IPS-15b (cell line): ENCODE measurements at regions not wholly inside any gene's neighbourhood (a gene's known extent, or its start where the extent isn't known, plus 50 kb on each side); places are given as distances from the start of the nearest gene placed in this dataset.

Experiments
- H3K27me3 ChIP-seq: one replicate; pipeline ENCODE4 v1.6.1; 2013; ENCODE audit warnings: low read length; ENCODE audit not compliant: control insufficient read depth, insufficient read depth
- H3K36me3 ChIP-seq: one replicate; pipeline ENCODE4 v1.6.1; 2013; ENCODE audit warnings: low read length; ENCODE audit not compliant: control insufficient read depth, insufficient read depth
- H3K4me1 ChIP-seq: one replicate; pipeline ENCODE4 v1.6.1; 2013; ENCODE audit warnings: mild to moderate bottlenecking, low read length; ENCODE audit not compliant: control insufficient read depth, insufficient read depth
- H3K4me3 ChIP-seq: one replicate; pipeline ENCODE4 v1.5.1; 2013; ENCODE audit warnings: low read depth, low read length
- H3K9ac ChIP-seq: one replicate; pipeline ENCODE4 v1.6.1; 2013; ENCODE audit warnings: low read depth, mild to moderate bottlenecking, low read length
- H3K9me3 ChIP-seq: one replicate; pipeline ENCODE4 v1.6.1; 2013; ENCODE audit warnings: mild to moderate bottlenecking, low read length; ENCODE audit not compliant: control insufficient read depth, insufficient read depth

DNA sequence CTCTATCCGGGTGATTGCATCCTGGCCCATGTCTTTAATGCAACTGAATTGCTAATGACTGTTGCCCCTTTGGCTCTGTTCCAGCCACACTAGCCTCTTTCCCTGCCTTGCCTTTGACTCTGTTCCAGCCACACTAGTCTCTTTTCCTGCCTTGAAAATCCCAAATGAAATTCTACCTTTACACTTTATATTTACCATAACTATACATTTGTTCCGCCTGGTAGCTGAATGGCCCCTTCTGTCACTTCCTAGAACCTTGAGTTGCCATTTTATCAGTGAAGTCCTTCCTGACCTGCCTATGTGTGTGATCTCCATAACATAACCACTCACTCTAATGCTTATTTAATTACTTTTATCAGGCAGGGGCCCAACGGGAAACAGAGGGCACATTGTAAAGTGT lies 1120.4 kb upstream of the WWC1 start:
- Histone ChIP-seq H3K9me3 (no peaks in the 10 kb centered on the region), H3K27me3 (no peaks in the 10 kb centered on the region), H3K4me1 (peaks cover 4% of the 10 kb centered on the region), H3K36me3 (no peaks in the 10 kb centered on the region), H3K9ac (no peak overlapping the region), H3K4me3 (no peak overlapping the region)

DNA sequence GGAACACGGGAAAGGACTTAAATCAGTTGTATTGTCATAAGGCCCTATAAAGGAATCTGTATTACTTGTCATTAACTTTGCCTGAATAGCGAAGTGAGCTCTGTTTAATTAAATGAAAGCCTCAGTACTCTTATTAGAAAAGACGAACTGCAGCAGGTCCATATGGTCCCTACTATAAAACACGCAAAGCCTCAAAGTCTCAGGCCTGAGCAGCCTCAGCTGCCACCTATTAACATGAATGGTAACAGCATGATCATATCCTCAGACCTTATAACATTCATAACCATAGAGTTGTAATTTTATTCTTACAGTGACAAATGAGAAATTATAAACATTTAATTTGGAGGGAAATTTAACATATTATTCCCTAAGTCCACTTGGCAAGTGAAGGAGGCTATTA lies 1113.7 kb upstream of the WWC1 start:
- Histone ChIP-seq H3K4me3 (no peak overlapping the region), H3K36me3 (no peaks in the 10 kb centered on the region), H3K9ac (no peak overlapping the region), H3K4me1 (peaks cover 4% of the 10 kb centered on the region), H3K9me3 (no peaks in the 10 kb centered on the region), H3K27me3 (no peaks in the 10 kb centered on the region)

DNA sequence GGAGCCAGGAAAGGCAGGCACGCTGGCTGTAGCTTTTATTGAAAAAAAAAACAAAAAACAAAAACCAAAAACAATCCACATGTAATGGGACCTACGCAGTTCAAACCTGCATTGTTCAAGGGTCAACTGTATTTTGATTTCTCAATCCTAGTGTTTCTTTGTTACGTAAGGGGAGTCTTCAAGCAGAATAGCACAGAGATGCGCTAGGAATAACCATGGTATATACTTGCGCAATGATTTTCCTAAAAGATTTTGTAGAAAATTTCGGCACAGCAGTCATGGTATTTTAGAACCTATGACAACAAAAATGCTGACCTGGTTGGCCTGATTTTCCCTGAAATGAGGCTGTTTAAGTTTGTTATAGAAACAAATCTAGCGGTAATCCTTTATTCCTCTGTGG lies 1110.5 kb upstream of the WWC1 start:
- H3K27me3 ChIP-seq = no peaks in the 10 kb centered on the region
- no peaks in the 10 kb centered on the region for H3K9me3 ChIP-seq
- H3K4me3 ChIP-seq = no peak overlapping the region
- H3K9ac ChIP-seq = no peak overlapping the region
- H3K36me3 ChIP-seq = no peaks in the 10 kb centered on the region
- H3K4me1 ChIP-seq = no peaks in the 10 kb centered on the region

DNA sequence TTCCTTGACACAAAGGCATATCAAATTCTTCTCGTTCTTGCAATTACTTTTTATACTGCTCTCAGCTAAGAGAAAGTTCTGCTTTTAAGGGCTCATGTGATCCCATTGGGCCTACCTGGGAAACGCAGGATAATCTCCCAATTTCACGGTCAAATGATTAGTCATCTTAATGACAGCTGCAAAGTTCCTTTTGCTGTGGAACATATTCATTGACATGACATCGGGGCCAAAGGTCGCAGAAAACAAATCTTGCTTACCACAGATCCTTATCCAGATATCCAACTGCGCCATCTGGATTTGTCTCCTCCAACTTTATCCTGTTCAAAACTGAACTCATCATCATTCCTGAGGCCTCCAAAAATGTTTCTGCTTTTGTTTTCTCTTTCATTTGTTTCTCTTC lies 1085.6 kb upstream of the WWC1 start:
- Histone ChIP-seq H3K4me1 (no peaks in the 10 kb centered on the region), H3K4me3 (no peak overlapping the region), H3K9ac (no peak overlapping the region), H3K36me3 (no peaks in the 10 kb centered on the region), H3K9me3 (no peaks in the 10 kb centered on the region), H3K27me3 (no peaks in the 10 kb centered on the region)

DNA sequence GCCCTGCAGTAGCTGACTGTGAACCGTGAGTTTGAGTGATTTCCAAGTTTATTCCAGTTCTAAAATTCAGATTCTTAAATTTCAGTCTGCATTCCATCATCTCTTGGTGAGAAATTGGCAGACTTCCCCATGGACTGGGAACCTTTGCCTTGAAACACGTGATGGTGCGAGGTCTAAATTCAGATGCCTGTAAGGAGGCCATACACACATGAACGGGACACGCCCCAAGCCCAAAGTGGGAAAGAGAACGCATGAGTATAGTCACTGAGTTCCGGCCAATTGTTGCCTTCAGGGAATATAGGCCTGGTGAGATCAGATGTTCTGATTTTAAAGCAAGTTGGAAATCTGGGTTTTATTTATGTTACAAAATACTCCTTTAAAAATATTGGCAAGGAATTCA lies 1084.4 kb upstream of the WWC1 start:
- H3K4me3 ChIP-seq = no peak overlapping the region
- H3K4me1 ChIP-seq = no peaks in the 10 kb centered on the region
- H3K36me3 ChIP-seq = no peaks in the 10 kb centered on the region
- no peaks in the 10 kb centered on the region for H3K9me3 ChIP-seq
- no peak overlapping the region for H3K9ac ChIP-seq
- H3K27me3 ChIP-seq = no peaks in the 10 kb centered on the region

DNA sequence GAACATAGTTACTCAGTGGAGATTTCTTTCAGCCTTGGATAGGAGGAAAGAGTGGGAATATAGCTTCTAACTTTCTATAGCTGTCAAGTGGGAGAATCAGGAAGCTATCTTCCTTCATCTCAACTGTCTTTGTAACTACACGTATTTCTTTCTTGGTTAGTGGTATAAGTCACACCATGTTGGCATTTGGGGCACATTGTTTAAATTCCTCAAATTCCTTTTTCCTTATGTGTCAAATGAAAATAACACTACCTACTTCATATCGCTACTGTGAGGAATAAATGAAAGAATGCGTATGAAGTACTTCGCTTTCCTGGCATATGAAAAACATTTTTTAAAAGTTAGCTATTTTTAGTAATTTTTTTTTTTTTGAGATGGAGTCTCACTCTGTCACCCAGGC lies 1082.5 kb upstream of the WWC1 start:
- Histone ChIP-seq H3K4me3 (no peak overlapping the region), H3K9me3 (no peaks in the 10 kb centered on the region), H3K27me3 (no peaks in the 10 kb centered on the region), H3K36me3 (no peaks in the 10 kb centered on the region), H3K9ac (no peak overlapping the region), H3K4me1 (no peaks in the 10 kb centered on the region)

DNA sequence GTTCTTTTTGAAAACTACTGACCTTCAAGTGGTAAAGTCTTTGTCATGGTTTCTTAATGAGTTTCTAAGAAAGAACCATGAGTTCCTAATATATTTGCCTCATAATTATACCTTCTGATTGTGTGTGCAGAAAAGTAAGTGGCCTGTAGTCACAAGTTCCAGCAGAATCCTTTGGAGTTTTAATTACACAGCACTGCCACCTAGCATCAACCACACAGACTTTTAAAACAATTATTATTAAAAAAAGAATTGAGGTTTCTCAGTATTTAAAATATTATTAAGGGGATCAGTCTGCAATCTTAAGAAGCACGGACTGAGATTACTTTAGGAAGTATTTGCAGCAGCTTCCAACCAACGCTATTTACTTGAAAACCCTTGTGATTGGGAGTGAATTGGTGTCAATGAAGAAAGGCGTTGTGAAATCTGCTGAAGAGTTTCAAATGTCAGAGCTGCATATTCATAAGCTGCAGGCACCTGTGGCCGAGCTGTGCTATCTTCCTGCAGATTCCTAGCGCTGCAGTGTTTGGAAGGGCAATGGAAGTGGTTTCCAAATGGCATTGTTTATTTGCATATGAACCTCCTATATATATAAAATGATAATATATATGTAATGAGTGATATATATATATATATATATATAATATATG lies 1074.2 kb upstream of the WWC1 start:
- peaks cover 4% of the 10 kb centered on the region for H3K4me1 ChIP-seq
- no peak overlapping the region for H3K9ac ChIP-seq
- H3K9me3 ChIP-seq = no peaks in the 10 kb centered on the region
- no peaks in the 10 kb centered on the region for H3K36me3 ChIP-seq
- no peaks in the 10 kb centered on the region for H3K27me3 ChIP-seq
- no peak overlapping the region for H3K4me3 ChIP-seq

DNA sequence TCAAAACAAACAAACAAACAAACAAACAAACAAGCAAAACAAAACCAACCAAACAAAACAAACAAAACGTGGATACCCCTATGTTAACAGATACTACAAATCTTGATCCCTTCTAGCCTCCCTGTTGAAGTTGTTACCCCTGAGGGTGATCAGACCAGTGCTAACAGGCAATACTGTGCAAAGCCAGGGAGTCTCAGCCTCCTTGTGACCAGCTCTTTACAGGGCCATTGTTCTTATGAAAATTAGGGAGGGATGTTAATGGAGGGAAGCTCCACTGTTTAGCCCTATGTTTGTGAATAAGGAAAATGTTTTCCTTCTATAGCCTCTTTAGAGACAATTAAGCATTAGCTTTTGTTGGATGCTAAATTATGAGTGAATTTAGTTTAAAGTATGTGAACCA lies 1072.1 kb upstream of the WWC1 start:
- no peak overlapping the region for H3K4me3 ChIP-seq

DNA sequence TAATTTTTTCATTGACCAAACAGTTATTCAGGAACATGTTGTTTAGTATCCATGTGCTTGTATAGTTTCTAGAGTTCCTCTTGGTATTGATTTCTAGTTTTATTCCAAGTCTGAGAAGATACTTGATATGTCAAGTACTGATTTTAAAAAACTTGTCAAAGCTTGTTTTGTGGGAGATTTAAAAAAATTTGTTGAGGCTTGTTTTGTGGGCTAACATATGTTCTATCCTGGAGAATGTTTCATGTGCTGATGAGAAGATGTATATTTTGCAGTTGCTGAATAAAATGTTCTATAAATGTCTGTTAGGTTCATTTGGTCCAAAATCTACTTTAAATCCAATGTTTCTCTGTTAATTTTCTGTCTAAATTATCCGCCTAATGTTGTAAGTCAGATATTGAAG lies 1065.1 kb upstream of the WWC1 start:
- no peaks in the 10 kb centered on the region for H3K9me3 ChIP-seq
- H3K4me1 ChIP-seq = no peaks in the 10 kb centered on the region
- no peak overlapping the region for H3K9ac ChIP-seq
- no peaks in the 10 kb centered on the region for H3K27me3 ChIP-seq
- H3K36me3 ChIP-seq = no peaks in the 10 kb centered on the region
- H3K4me3 ChIP-seq = no peak overlapping the region

More for the DNA sequence above, 1072.1 kb upstream of the WWC1 start:
- Histone ChIP-seq H3K9me3 (no peaks in the 10 kb centered on the region), H3K36me3 (no peaks in the 10 kb centered on the region), H3K27me3 (no peaks in the 10 kb centered on the region), H3K9ac (no peak overlapping the region), H3K4me1 (peaks cover 4% of the 10 kb centered on the region)

DNA sequence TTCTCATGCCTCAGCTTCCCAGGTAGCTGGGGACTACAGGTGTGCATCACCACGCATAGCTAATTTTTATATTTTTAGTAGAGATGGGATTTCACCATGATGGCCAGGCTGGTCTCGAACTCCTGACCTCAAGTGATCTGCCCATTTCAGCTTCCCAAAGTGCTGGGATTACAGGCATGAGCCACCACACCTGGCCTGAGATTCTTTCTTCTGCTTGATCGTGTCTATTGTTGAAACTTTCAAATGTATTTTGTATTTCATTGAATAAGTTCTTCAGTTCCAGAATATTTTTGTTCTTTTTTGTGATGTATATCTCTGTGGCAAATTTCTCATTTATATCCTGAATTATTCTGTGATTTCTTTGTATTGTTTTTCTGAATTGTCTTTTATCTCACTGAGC lies 1063.3 kb upstream of the WWC1 start:
- Histone ChIP-seq H3K4me3 (no peak overlapping the region), H3K9ac (no peak overlapping the region), H3K4me1 (no peaks in the 10 kb centered on the region), H3K27me3 (no peaks in the 10 kb centered on the region), H3K9me3 (no peaks in the 10 kb centered on the region), H3K36me3 (no peaks in the 10 kb centered on the region)

DNA sequence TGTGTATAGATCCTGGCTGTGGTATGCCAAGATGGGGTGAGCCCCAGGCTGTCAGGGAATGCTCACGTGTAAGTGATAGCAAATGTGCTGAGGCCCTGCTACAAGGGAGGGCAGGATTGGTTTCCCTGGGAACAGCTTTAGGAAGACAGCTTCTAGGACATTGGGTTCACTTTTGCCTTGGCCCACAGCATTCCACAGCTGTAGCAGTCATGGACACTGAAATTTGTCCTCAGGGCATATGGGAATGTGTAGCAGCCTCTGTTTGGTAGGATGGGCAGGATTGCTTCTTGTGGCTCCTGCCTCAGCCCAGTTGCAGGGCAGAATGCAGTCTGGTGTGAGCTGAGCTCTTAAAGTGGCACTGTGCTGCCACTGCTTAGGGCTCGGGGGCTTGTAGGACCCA lies 1061.7 kb upstream of the WWC1 start:
- Histone ChIP-seq H3K4me1 (no peaks in the 10 kb centered on the region), H3K9ac (no peak overlapping the region), H3K27me3 (no peaks in the 10 kb centered on the region), H3K4me3 (no peak overlapping the region), H3K9me3 (no peaks in the 10 kb centered on the region), H3K36me3 (no peaks in the 10 kb centered on the region)

DNA sequence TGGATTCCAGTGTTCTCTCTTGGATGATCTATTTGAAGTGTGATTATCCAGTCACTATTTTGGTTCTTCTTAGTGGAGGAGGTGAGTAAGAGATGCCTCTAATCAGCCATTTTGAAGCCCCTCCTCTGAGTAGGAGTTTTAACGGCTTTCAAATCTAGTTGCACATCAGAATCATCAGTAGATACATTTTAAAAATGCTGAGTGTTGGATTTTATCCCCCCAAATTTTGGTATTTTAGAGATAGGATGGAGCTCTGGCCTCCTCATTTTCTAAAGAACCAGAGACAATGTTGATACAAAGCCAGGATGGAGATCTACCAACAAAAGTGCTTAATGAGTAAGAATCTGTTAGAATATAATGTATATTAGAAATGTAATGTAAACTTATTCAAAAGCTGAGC lies 1061.0 kb upstream of the WWC1 start:
- Histone ChIP-seq H3K27me3 (no peaks in the 10 kb centered on the region), H3K36me3 (no peaks in the 10 kb centered on the region), H3K9me3 (no peaks in the 10 kb centered on the region)

More for the DNA sequence above, 1061.0 kb upstream of the WWC1 start:
- no peak overlapping the region for H3K9ac ChIP-seq
- H3K4me3 ChIP-seq = no peak overlapping the region
- no peaks in the 10 kb centered on the region for H3K4me1 ChIP-seq
